ENCODE measurements at regions not wholly inside any gene's neighbourhood (a gene's known extent, or its start where the extent isn't known, plus 50 kb on each side); places are given as distances from the start of the nearest gene placed in this dataset.

DNA sequence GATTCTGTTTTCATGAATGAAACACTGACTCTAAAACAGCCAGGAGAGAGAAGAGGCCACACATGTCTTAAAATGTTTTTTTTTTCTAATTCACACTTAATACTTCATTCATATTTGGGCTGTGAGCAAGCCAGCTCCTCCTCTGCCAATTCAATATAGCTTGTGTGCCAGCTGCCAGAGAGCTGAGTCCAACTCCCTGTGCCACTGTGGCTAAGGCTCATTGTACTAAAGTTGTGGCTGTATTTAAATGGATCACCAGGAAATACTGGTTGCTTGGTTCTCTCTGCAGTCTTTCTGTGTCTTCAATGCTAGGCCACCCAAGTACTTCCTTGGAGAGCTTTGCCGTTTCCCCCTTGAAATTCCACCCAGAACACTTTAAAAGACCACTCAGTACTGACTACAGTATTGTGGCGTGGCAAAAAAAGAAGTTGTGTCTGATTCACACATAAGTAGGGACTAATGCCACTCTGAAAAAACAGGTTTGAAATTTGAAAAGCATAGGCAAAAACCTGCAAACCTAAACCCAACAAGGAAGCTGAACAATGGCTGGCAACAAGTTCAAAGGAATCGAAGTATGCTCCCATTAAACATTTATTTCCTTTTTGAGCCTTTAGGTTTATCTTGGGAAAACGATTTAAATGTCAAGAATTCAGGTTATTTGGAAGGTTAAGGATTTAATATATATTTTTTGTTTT lies 524.7 kb downstream of the DIPK2A start:
- H2AFZ ChIP-seq (ENCODE audit: low read length) = no peak overlapping the region
- H3K79me2 ChIP-seq (ENCODE audit: control insufficient read depth, insufficient read depth, low read length) = no peaks in the 10 kb centered on the region
- no peak overlapping the region for H3K9ac ChIP-seq (ENCODE audit: insufficient read depth, low read length)
- H3K4me1 ChIP-seq (ENCODE audit: control insufficient read depth, extremely low read depth, insufficient read depth, low read length) = no peaks in the 10 kb centered on the region
- H3K36me3 ChIP-seq (ENCODE audit: control insufficient read depth, insufficient read depth, low read length) = no peaks in the 10 kb centered on the region
- H3K27ac ChIP-seq (ENCODE audit: insufficient read depth, low read length) = no peak overlapping the region
- H3K27me3 ChIP-seq (ENCODE audit: control insufficient read depth, insufficient read depth, low read length) = no peaks in the 10 kb centered on the region
- peak in 1 of 2 donors; percentile 6 for DNase-seq (ENCODE audit: low read depth in 2 of 2)
- no peak overlapping the region for H3K4me2 ChIP-seq (ENCODE audit: extremely low read depth, insufficient read depth, low read length)
- no peaks in the 10 kb centered on the region for H3K9me3 ChIP-seq (ENCODE audit: control insufficient read depth, insufficient read depth, low read depth, low read length)
- no peak for TF ChIP-seq EZH2 (IDR thresholded peaks at IDR 0.05; ENCODE audit: low read length, missing control alignments)
- TF ChIP-seq, protein P1, sequence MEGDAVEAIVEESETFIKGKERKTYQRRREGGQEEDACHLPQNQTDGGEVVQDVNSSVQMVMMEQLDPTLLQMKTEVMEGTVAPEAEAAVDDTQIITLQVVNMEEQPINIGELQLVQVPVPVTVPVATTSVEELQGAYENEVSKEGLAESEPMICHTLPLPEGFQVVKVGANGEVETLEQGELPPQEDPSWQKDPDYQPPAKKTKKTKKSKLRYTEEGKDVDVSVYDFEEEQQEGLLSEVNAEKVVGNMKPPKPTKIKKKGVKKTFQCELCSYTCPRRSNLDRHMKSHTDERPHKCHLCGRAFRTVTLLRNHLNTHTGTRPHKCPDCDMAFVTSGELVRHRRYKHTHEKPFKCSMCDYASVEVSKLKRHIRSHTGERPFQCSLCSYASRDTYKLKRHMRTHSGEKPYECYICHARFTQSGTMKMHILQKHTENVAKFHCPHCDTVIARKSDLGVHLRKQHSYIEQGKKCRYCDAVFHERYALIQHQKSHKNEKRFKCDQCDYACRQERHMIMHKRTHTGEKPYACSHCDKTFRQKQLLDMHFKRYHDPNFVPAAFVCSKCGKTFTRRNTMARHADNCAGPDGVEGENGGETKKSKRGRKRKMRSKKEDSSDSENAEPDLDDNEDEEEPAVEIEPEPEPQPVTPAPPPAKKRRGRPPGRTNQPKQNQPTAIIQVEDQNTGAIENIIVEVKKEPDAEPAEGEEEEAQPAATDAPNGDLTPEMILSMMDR (conservative IDR thresholded peaks at IDR 0.05 in 1 of 2, IDR thresholded peaks at IDR 0.05 in 1 of 2; ENCODE audit: low read depth in 1 of 2, low read length in 2 of 2) = no peak
- H3K4me3 ChIP-seq (replicated peaks in 1 of 4; ENCODE audit: control extremely low read depth in 1 of 4, insufficient read depth in 1 of 4, low read depth in 3 of 4, low read length in 4 of 4) = no peak overlapping the region
- no peaks in the 10 kb centered on the region for H4K20me1 ChIP-seq (ENCODE audit: control insufficient read depth, extremely low read depth, insufficient read depth, low read length)

DNA sequence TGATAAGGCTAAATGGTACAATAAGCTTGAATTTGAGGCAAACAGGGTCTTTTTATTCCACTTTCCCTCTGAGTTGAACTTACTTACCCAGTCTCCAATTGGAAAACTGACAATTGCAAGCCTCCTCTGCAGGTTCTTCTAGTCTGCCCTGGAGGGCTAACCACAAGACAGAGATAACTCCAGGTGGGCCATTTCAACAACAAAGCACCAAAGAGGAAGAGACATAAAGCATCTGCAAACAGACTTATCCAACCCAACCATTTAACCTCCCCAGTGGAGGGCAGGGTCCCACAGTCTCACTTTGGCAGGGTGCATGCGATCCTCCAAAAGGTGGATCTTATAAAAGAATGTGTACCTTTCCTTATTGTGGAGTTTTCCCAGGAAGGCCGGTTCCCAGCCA lies 525.8 kb downstream of the DIPK2A start:
- no peak for DNase-seq (ENCODE audit: low read depth in 2 of 2)
- no peak overlapping the region for H3K4me2 ChIP-seq (ENCODE audit: extremely low read depth, insufficient read depth, low read length)
- H3K4me1 ChIP-seq (ENCODE audit: control insufficient read depth, extremely low read depth, insufficient read depth, low read length) = no peaks in the 10 kb centered on the region
- H2AFZ ChIP-seq (ENCODE audit: low read length) = no peak overlapping the region
- TF ChIP-seq, protein P1 (conservative IDR thresholded peaks at IDR 0.05 in 1 of 2, IDR thresholded peaks at IDR 0.05 in 1 of 2; ENCODE audit: low read depth in 1 of 2, low read length in 2 of 2) = no peak
- TF ChIP-seq EZH2 (IDR thresholded peaks at IDR 0.05; ENCODE audit: low read length, missing control alignments) = no peak
- H3K27me3 ChIP-seq (ENCODE audit: control insufficient read depth, insufficient read depth, low read length) = no peaks in the 10 kb centered on the region
- no peaks in the 10 kb centered on the region for H4K20me1 ChIP-seq (ENCODE audit: control insufficient read depth, extremely low read depth, insufficient read depth, low read length)
- H3K9me3 ChIP-seq (ENCODE audit: control insufficient read depth, insufficient read depth, low read depth, low read length) = no peaks in the 10 kb centered on the region
- no peaks in the 10 kb centered on the region for H3K79me2 ChIP-seq (ENCODE audit: control insufficient read depth, insufficient read depth, low read length)
- H3K9ac ChIP-seq (ENCODE audit: insufficient read depth, low read length) = no peak overlapping the region
- H3K36me3 ChIP-seq (ENCODE audit: control insufficient read depth, insufficient read depth, low read length) = no peaks in the 10 kb centered on the region
- H3K27ac ChIP-seq (ENCODE audit: insufficient read depth, low read length) = no peak overlapping the region
- no peak overlapping the region for H3K4me3 ChIP-seq (replicated peaks in 1 of 4; ENCODE audit: control extremely low read depth in 1 of 4, insufficient read depth in 1 of 4, low read depth in 3 of 4, low read length in 4 of 4)

DNA sequence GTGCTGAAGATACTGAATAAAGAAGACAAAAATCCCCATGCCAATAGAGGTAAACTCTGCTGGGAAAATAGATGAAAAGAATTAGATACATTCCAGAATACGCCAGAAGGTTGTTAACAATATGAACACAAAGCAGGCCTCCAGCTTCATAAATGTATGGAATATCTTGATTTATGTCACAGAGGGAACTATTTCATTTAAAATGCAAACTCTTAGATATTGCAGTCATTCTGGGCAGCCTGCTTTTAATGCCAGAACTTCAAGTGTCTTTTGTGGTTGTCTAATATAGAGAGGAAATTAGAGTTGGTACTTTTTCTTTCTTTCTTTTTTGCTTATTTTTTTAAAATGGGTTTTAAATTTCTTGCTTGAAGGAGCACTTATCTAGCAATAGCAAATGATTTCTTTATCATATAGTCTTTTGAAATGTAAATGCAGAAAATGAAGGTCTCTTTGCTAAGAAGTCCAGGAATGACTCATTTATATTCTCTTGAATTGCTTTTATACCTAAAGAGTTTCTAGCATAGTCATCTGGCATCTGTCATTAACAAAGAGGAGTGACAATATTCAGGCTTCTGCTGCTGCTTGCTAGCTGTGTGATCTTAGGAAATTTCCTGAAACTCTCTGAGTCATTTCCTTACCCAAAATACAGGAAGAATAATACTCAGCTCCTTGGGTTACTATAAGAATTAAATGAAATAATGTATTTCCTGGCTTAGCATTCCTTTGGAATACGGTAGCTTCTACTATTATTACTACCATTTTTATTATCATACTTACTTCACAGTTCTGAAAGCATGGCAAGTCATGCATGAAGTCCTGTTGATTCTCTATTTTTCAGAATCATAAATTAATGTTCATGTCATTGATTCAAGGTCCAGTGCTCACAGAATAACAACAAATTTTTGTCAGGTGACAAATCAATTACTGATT lies 527.6 kb downstream of the DIPK2A start:
- Histone ChIP-seq H4K20me1 (ENCODE audit: control insufficient read depth, extremely low read depth, insufficient read depth, low read length) (no peaks in the 10 kb centered on the region), H3K27ac (ENCODE audit: insufficient read depth, low read length) (no peak overlapping the region), H3K9me3 (ENCODE audit: control insufficient read depth, insufficient read depth, low read depth, low read length) (no peaks in the 10 kb centered on the region), H3K27me3 (ENCODE audit: control insufficient read depth, insufficient read depth, low read length) (no peaks in the 10 kb centered on the region), H3K9ac (ENCODE audit: insufficient read depth, low read length) (no peak overlapping the region), H3K36me3 (ENCODE audit: control insufficient read depth, insufficient read depth, low read length) (no peaks in the 10 kb centered on the region), H3K4me1 (ENCODE audit: control insufficient read depth, extremely low read depth, insufficient read depth, low read length) (no peaks in the 10 kb centered on the region), H3K79me2 (ENCODE audit: control insufficient read depth, insufficient read depth, low read length) (no peaks in the 10 kb centered on the region), H3K4me2 (ENCODE audit: extremely low read depth, insufficient read depth, low read length) (no peak overlapping the region), H2AFZ (ENCODE audit: low read length) (no peak overlapping the region), H3K4me3 (replicated peaks in 1 of 4; ENCODE audit: control extremely low read depth in 1 of 4, insufficient read depth in 1 of 4, low read depth in 3 of 4, low read length in 4 of 4) (no peak overlapping the region)
- TF ChIP-seq, protein P1 (conservative IDR thresholded peaks at IDR 0.05 in 1 of 2, IDR thresholded peaks at IDR 0.05 in 1 of 2; ENCODE audit: low read depth in 1 of 2, low read length in 2 of 2) = no peak
- DNase-seq (ENCODE audit: low read depth in 2 of 2) = no peak
